Neural cell (in vitro differentiated cells): ENCODE measurements at regions not wholly inside any gene's neighbourhood (a gene's known extent, or its start where the extent isn't known, plus 50 kb on each side); places are given as distances from the start of the nearest gene placed in this dataset.

ENCODE experiments used
- CTCF ChIP-seq: fragments of 450-650 bp; IDR thresholded peaks from 2 replicates; pipeline ENCODE4 v1.5.1; 2014; ENCODE audit warnings: antibody characterized with exemption, mild to moderate bottlenecking, moderate library complexity; ENCODE audit not compliant: poor library complexity, severe bottlenecking
- EP300 ChIP-seq: fragments of 450-650 bp; conservative IDR thresholded peaks from 2 replicates; pipeline ENCODE4 v1.6.1; 2014; ENCODE audit warnings: antibody characterized with exemption, mild to moderate bottlenecking, moderate library complexity; ENCODE audit not compliant: poor library complexity, severe bottlenecking
- EZH2 ChIP-seq: fragments of 200-600, 300-800 bp; shearing (Covaris generic), sonication (generic); IDR thresholded peaks from 2 replicates; pipeline ENCODE4 v1.6.1; 2014; ENCODE audit warnings: antibody characterized with exemption, low read length, borderline replicate concordance, mild to moderate bottlenecking; ENCODE audit not compliant: insufficient read depth, poor library complexity, severe bottlenecking
- POLR2AphosphoS5 ChIP-seq: IDR thresholded peaks from 2 replicates; pipeline ENCODE4 v1.6.1; 2012
- SMC3 ChIP-seq: fragments of 450-650 bp; conservative IDR thresholded peaks from 2 replicates; pipeline ENCODE4 v1.6.1; 2014; ENCODE audit warnings: antibody characterized with exemption, mild to moderate bottlenecking, moderate library complexity; ENCODE audit not compliant: poor library complexity
- TF ChIP-seq, protein P1 (sequence below): IDR thresholded peaks from 2 replicates; pipeline ENCODE4 v1.6.1; 2012; ENCODE audit warnings: borderline replicate concordance

- TF ChIP-seq SMC3: no peak
- no peak for TF ChIP-seq CTCF
- TF ChIP-seq EP300: no peak
- TF ChIP-seq POLR2AphosphoS5: no peak
- TF ChIP-seq EZH2: no peak
- TF ChIP-seq, protein P1, sequence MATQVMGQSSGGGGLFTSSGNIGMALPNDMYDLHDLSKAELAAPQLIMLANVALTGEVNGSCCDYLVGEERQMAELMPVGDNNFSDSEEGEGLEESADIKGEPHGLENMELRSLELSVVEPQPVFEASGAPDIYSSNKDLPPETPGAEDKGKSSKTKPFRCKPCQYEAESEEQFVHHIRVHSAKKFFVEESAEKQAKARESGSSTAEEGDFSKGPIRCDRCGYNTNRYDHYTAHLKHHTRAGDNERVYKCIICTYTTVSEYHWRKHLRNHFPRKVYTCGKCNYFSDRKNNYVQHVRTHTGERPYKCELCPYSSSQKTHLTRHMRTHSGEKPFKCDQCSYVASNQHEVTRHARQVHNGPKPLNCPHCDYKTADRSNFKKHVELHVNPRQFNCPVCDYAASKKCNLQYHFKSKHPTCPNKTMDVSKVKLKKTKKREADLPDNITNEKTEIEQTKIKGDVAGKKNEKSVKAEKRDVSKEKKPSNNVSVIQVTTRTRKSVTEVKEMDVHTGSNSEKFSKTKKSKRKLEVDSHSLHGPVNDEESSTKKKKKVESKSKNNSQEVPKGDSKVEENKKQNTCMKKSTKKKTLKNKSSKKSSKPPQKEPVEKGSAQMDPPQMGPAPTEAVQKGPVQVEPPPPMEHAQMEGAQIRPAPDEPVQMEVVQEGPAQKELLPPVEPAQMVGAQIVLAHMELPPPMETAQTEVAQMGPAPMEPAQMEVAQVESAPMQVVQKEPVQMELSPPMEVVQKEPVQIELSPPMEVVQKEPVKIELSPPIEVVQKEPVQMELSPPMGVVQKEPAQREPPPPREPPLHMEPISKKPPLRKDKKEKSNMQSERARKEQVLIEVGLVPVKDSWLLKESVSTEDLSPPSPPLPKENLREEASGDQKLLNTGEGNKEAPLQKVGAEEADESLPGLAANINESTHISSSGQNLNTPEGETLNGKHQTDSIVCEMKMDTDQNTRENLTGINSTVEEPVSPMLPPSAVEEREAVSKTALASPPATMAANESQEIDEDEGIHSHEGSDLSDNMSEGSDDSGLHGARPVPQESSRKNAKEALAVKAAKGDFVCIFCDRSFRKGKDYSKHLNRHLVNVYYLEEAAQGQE: no peak
Observed at GRCh38 chr20:60941379-60941778, 310.7 kb upstream of the CDH4 start.
